H7 (cell line): ENCODE measurements at regions not wholly inside any gene's neighbourhood (a gene's known extent, or its start where the extent isn't known, plus 50 kb on each side); places are given as distances from the start of the nearest gene placed in this dataset.

ENCODE experiments used
- DNase-seq: peaks from one replicate; pipeline ENCODE4 v3.0.0; 2012
- H3K27me3 ChIP-seq: 2 replicates; pipeline ENCODE4 v1.6.0; 2011; ENCODE audit warnings: mild to moderate bottlenecking, low read length; ENCODE audit not compliant: control insufficient read depth, insufficient read depth
- H3K36me3 ChIP-seq: replicated peaks from 2 replicates; pipeline ENCODE4 v1.5.1; 2011; ENCODE audit warnings: low read length; ENCODE audit not compliant: control insufficient read depth, insufficient read depth
- H3K4me3 ChIP-seq: 2 replicates; pipeline ENCODE4 v1.5.1; 2011; ENCODE audit warnings: low read depth, mild to moderate bottlenecking, control low read depth, low read length, moderate library complexity; ENCODE audit not compliant: insufficient read depth

GRCh38 chr2:67241453-67241852 lies 155.7 kb upstream of the ETAA1 start:
- H3K27me3 ChIP-seq: no peaks in the 10 kb centered on the region
- DNase-seq: no peak
- H3K4me3 ChIP-seq: no peak overlapping the region
- no peaks in the 10 kb centered on the region for H3K36me3 ChIP-seq

- DNase-seq: no peak
- Histone ChIP-seq H3K27me3 (no peaks in the 10 kb centered on the region), H3K36me3 (no peaks in the 10 kb centered on the region), H3K4me3 (no peak overlapping the region)
Observed at GRCh38 chr2:67242456-67242855, 154.7 kb upstream of the ETAA1 start.

GRCh38 chr2:67243919-67244318 lies 153.2 kb upstream of the ETAA1 start:
- no peaks in the 10 kb centered on the region for H3K27me3 ChIP-seq
- no peak overlapping the region for H3K4me3 ChIP-seq
- H3K36me3 ChIP-seq: no peaks in the 10 kb centered on the region
- DNase-seq: no peak

- Histone ChIP-seq H3K36me3 (no peaks in the 10 kb centered on the region), H3K4me3 (no peak overlapping the region), H3K27me3 (no peaks in the 10 kb centered on the region)
- no peak for DNase-seq
Observed at GRCh38 chr2:67246791-67247190, 150.3 kb upstream of the ETAA1 start.

GRCh38 chr2:67251741-67252140 lies 145.4 kb upstream of the ETAA1 start:
- no peaks in the 10 kb centered on the region for H3K27me3 ChIP-seq
- H3K4me3 ChIP-seq: no peak overlapping the region
- no peak for DNase-seq
- H3K36me3 ChIP-seq: no peaks in the 10 kb centered on the region

- DNase-seq: no peak
- H3K4me3 ChIP-seq: no peak overlapping the region
- H3K36me3 ChIP-seq: no peaks in the 10 kb centered on the region
- H3K27me3 ChIP-seq: no peaks in the 10 kb centered on the region
Observed at GRCh38 chr2:67255933-67256615, 141.1 kb upstream of the ETAA1 start.

- no peak for DNase-seq
- H3K27me3 ChIP-seq: no peaks in the 10 kb centered on the region
- H3K36me3 ChIP-seq: no peaks in the 10 kb centered on the region
- H3K4me3 ChIP-seq: no peak overlapping the region
Observed at GRCh38 chr2:67256892-67257291, 140.2 kb upstream of the ETAA1 start.

- Histone ChIP-seq H3K27me3 (no peaks in the 10 kb centered on the region), H3K4me3 (no peak overlapping the region), H3K36me3 (no peaks in the 10 kb centered on the region)
- DNase-seq: no peak
Observed at GRCh38 chr2:67258122-67258521, 139.0 kb upstream of the ETAA1 start.

GRCh38 chr2:67258831-67259230 lies 138.3 kb upstream of the ETAA1 start:
- no peak for DNase-seq
- no peaks in the 10 kb centered on the region for H3K36me3 ChIP-seq

GRCh38 chr2:67259556-67260342 lies 137.4 kb upstream of the ETAA1 start:
- DNase-seq: no peak
- Histone ChIP-seq H3K36me3 (no peaks in the 10 kb centered on the region), H3K4me3 (no peak overlapping the region), H3K27me3 (no peaks in the 10 kb centered on the region)

More at GRCh38 chr2:67258831-67259230, 138.3 kb upstream of the ETAA1 start:
- no peaks in the 10 kb centered on the region for H3K27me3 ChIP-seq
- no peak overlapping the region for H3K4me3 ChIP-seq

GRCh38 chr2:67260343-67261277 lies 136.5 kb upstream of the ETAA1 start:
- Histone ChIP-seq H3K4me3 (no peak overlapping the region), H3K36me3 (no peaks in the 10 kb centered on the region), H3K27me3 (no peaks in the 10 kb centered on the region)
- DNase-seq: no peak

GRCh38 chr2:67267241-67267640 lies 129.9 kb upstream of the ETAA1 start:
- DNase-seq: no peak
- Histone ChIP-seq H3K4me3 (no peak overlapping the region), H3K27me3 (no peaks in the 10 kb centered on the region), H3K36me3 (no peaks in the 10 kb centered on the region)

- no peaks in the 10 kb centered on the region for H3K36me3 ChIP-seq
- no peak for DNase-seq
Observed at GRCh38 chr2:67268797-67269196, 128.3 kb upstream of the ETAA1 start.

GRCh38 chr2:67272195-67272594 lies 124.9 kb upstream of the ETAA1 start:
- Histone ChIP-seq H3K27me3 (no peaks in the 10 kb centered on the region), H3K36me3 (no peaks in the 10 kb centered on the region), H3K4me3 (no peak overlapping the region)
- no peak for DNase-seq

More at GRCh38 chr2:67268797-67269196, 128.3 kb upstream of the ETAA1 start:
- Histone ChIP-seq H3K27me3 (no peaks in the 10 kb centered on the region), H3K4me3 (no peak overlapping the region)
